OCI-LY7 (cell line): ENCODE measurements at regions not wholly inside any gene's neighbourhood (a gene's known extent, or its start where the extent isn't known, plus 50 kb on each side); places are given as distances from the start of the nearest gene placed in this dataset.

Experiments used
- BruUV-seq: library from RNA; stranded (reverse); fragments of 400-500 nt; replicated peaks from 2 replicates; lab custom pipeline; 2021; lab: Mats Ljungman, UMichigan
- CTCF ChIA-PET: fragments of 300-600 bp; sonication (Branson Sonifier 250); formaldehyde crosslinking; loops from one replicate; lab custom pipeline; 2022; ENCODE audit warnings: antibody characterized with exemption; ENCODE audit not compliant: unreplicated experiment; lab: Charles Lee
- POLR2A ChIA-PET: fragments of 300-600 bp; sonication (Branson Sonifier 250); formaldehyde crosslinking; loops from one replicate; lab custom pipeline; 2022; ENCODE audit warnings: antibody characterized with exemption; lab: Charles Lee
- DNase-seq: peaks from one replicate; pipeline ENCODE4 v3.0.0-alpha.2; 2015; ENCODE audit warnings: low spot score
- H2AFZ ChIP-seq: fragments of 200-600 bp; sonication (generic), shearing (Covaris generic); 2 replicates; pipeline ENCODE4 v1.6.1; 2014; ENCODE audit warnings: mild to moderate bottlenecking, antibody characterized with exemption, low read length, moderate library complexity
- H3K27ac ChIP-seq: fragments of 200-600 bp; sonication (generic); 2 replicates; pipeline ENCODE4 v1.5.1; 2014; ENCODE audit warnings: mixed run types, low read depth, mild to moderate bottlenecking, moderate library complexity, low read length, inconsistent platforms; ENCODE audit not compliant: poor library complexity, severe bottlenecking
- H3K36me3 ChIP-seq: fragments of 200-600 bp; sonication (generic); 2 replicates; pipeline ENCODE4 v1.6.1; 2014; ENCODE audit warnings: mild to moderate bottlenecking, antibody characterized with exemption, low read length, moderate library complexity, mixed read lengths; ENCODE audit not compliant: insufficient read depth
- H3K4me1 ChIP-seq: fragments of 200-600 bp; sonication (generic); 2 replicates; pipeline ENCODE4 v1.5.1; 2014; ENCODE audit warnings: mild to moderate bottlenecking, low read length; ENCODE audit not compliant: insufficient read depth, poor library complexity, severe bottlenecking
- H3K4me2 ChIP-seq: fragments of 200-600 bp; sonication (generic); 2 replicates; pipeline ENCODE4 v1.6.1; 2014; ENCODE audit warnings: mild to moderate bottlenecking, low read length
- H3K4me3 ChIP-seq: fragments of 200-600 bp; sonication (generic); 2 replicates; pipeline ENCODE4 v1.5.1; 2014; ENCODE audit warnings: mild to moderate bottlenecking, low read depth, low read length; ENCODE audit not compliant: poor library complexity, severe bottlenecking
- H3K79me2 ChIP-seq: fragments of 200-600 bp; sonication (generic); 2 replicates; pipeline ENCODE4 v1.6.1; 2016; ENCODE audit warnings: low read depth, mild to moderate bottlenecking, low read length, moderate library complexity, mixed read lengths; ENCODE audit not compliant: insufficient read depth
- H3K9me2 ChIP-seq: fragments of 200-600 bp; sonication (generic); 2 replicates; pipeline ENCODE4 v1.6.1; 2016; ENCODE audit warnings: mild to moderate bottlenecking, low read length, mixed read lengths; ENCODE audit not compliant: insufficient read depth
- H3K9me3 ChIP-seq: fragments of 200-600 bp; sonication (generic); 2 replicates; pipeline ENCODE4 v1.6.1; 2014; ENCODE audit warnings: mild to moderate bottlenecking, mixed run types, low read length, mixed read lengths
- H4K20me1 ChIP-seq: fragments of 200-600 bp; sonication (generic); 2 replicates; pipeline ENCODE4 v1.6.1; 2014; ENCODE audit warnings: mild to moderate bottlenecking, antibody characterized with exemption, low read length, moderate library complexity, mixed read lengths; ENCODE audit not compliant: insufficient read depth
- EZH2phosphoT487 ChIP-seq: fragments of 200-600 bp; sonication (generic); IDR thresholded peaks from 2 replicates; pipeline ENCODE4 v1.6.1; 2018; ENCODE audit warnings: low read depth, borderline replicate concordance, mild to moderate bottlenecking, mixed run types, antibody characterized with exemption, low read length, moderate library complexity, mixed read lengths
- intact Hi-C: fragments of 100-400 bp; cut with micrococcal nuclease; formaldehyde crosslinking; loops from one replicate; pipeline ENCODE4 v1.10.0; 2022; ENCODE audit not compliant: unreplicated experiment
- TF ChIP-seq, protein P1 (sequence below): fragments of 200-600 bp; sonication (generic); conservative IDR thresholded peaks from 2 replicates; pipeline ENCODE4 v1.5.1; 2014; ENCODE audit warnings: mild to moderate bottlenecking, antibody characterized with exemption, low read length, moderate library complexity, mixed read lengths

DNA sequence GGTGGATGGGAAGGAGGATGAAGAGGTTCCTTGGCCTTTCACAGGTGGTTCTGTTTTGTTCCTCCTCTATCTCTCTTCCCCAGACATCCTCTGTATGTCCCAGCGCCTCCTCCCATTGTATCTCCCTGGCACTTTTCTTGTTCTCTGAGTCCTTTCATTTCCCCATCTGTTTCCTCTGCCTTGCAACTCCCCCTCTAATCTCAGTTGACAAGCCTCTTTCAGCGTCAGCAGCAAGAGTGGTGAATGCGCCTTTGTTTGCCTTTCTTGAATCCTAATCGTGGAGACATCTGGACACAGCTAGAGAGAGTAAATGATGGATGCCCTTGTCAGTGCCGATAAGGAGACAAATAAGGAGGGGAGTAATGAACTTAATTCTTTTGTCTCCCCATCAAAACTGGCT is 167.0 kb downstream of the NDUFA10 start:
- TF ChIP-seq EZH2phosphoT487, result no peak
- TF ChIP-seq, protein P1, sequence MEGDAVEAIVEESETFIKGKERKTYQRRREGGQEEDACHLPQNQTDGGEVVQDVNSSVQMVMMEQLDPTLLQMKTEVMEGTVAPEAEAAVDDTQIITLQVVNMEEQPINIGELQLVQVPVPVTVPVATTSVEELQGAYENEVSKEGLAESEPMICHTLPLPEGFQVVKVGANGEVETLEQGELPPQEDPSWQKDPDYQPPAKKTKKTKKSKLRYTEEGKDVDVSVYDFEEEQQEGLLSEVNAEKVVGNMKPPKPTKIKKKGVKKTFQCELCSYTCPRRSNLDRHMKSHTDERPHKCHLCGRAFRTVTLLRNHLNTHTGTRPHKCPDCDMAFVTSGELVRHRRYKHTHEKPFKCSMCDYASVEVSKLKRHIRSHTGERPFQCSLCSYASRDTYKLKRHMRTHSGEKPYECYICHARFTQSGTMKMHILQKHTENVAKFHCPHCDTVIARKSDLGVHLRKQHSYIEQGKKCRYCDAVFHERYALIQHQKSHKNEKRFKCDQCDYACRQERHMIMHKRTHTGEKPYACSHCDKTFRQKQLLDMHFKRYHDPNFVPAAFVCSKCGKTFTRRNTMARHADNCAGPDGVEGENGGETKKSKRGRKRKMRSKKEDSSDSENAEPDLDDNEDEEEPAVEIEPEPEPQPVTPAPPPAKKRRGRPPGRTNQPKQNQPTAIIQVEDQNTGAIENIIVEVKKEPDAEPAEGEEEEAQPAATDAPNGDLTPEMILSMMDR, result no peak
- CTCF ChIA-PET, result no interaction called here

DNA sequence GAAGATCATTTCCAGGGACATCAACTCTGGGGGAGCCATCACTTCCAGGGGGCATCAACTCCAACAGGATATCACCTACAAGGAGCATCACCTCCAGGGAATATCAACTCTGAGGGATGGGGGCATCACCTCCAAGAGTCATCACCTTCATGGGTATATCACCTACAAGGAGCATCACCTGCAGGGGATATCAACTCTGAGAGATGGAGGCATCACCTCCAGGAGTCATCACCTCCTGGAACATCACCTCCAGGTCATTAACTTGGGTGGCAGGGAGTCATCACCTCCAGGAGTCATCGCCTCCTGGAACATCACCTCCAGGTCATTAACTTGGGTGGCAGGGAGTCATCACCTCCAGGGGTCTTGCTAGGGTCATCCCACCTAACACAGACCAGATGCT is 167.6 kb downstream of the NDUFA10 start:
- Histone ChIP-seq H3K27ac (no peak overlapping the region), H2AFZ (no peak overlapping the region), H3K9me2 (no peaks in the 10 kb centered on the region), H3K4me3 (no peak overlapping the region), H3K4me2 (no peak overlapping the region), H3K9me3 (no peaks in the 10 kb centered on the region), H3K79me2 (no peaks in the 10 kb centered on the region), H3K36me3 (no peaks in the 10 kb centered on the region), H3K4me1 (no peaks in the 10 kb centered on the region), H4K20me1 (no peaks in the 10 kb centered on the region)
- POLR2A ChIA-PET, result no interaction called here
- DNase-seq, result no peak
- BruUV-seq, result no TSS peak
- TF ChIP-seq, protein P1, result no peak
- no peak for TF ChIP-seq EZH2phosphoT487
- intact Hi-C loops, result no loop called here
- CTCF ChIA-PET, result no interaction called here

More for the DNA sequence above, 167.0 kb downstream of the NDUFA10 start:
- no peaks in the 10 kb centered on the region for H4K20me1 ChIP-seq
- H3K9me3 ChIP-seq, result no peaks in the 10 kb centered on the region
- no peaks in the 10 kb centered on the region for H3K9me2 ChIP-seq
- DNase-seq, result no peak
- POLR2A ChIA-PET, result no interaction called here
- H3K4me3 ChIP-seq, result no peak overlapping the region
- H3K4me1 ChIP-seq, result no peaks in the 10 kb centered on the region
- H2AFZ ChIP-seq, result no peak overlapping the region
- H3K36me3 ChIP-seq, result no peaks in the 10 kb centered on the region
- no peak overlapping the region for H3K4me2 ChIP-seq
- H3K79me2 ChIP-seq, result no peaks in the 10 kb centered on the region
- H3K27ac ChIP-seq, result no peak overlapping the region
- intact Hi-C loops, result no loop called here
- BruUV-seq, result no TSS peak

DNA sequence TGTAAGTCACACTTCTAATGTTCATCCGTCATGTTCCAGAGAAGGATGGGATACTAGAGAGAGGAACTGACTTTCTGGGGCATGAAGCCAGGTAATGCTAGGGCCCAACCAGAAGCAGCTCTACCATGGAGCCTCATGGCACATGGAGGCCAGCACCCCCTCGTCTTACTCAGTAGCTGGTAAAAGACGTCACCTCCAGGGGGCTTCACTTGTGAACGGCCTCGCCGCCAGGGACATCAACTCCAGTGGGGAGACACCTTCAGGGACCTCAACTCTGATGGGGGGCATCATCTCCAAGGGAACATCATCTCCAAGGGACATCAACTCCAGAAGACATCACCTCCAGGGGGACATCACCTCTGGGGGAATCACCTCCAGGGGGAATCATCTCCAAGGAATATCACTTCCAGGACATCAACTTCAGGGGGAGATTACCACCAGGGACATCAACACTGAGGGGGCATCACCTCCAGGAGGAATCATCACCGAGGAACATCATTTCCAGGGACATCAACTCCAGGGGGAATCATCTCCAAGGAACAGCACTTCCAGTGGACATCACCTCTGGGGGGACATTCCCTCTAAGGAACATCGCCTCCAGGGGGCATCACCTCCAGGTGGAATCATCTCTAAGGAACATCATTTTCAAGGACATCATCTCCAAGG is 168.4 kb downstream of the NDUFA10 start:
- DNase-seq, result no peak

More for the DNA sequence above, 168.4 kb downstream of the NDUFA10 start:
- H3K4me1 ChIP-seq, result no peaks in the 10 kb centered on the region
- H3K4me3 ChIP-seq, result no peak overlapping the region
- BruUV-seq, result no TSS peak
- no peak overlapping the region for H3K27ac ChIP-seq
- H4K20me1 ChIP-seq, result no peaks in the 10 kb centered on the region
- H3K36me3 ChIP-seq, result no peaks in the 10 kb centered on the region
- no peaks in the 10 kb centered on the region for H3K9me3 ChIP-seq
- no peak overlapping the region for H2AFZ ChIP-seq
- no peaks in the 10 kb centered on the region for H3K9me2 ChIP-seq
- H3K4me2 ChIP-seq, result no peak overlapping the region
- ChIA-PET POLR2A (no interaction called here), CTCF (no interaction called here)
- no peaks in the 10 kb centered on the region for H3K79me2 ChIP-seq
- intact Hi-C loops, result no loop called here
- TF ChIP-seq EZH2phosphoT487, result no peak
- TF ChIP-seq, protein P1, result no peak
